Fibroblast of villous mesenchyme (primary cell): ENCODE measurements at regions not wholly inside any gene's neighbourhood (a gene's known extent, or its start where the extent isn't known, plus 50 kb on each side); places are given as distances from the start of the nearest gene placed in this dataset.
A peak's percentile ranks its signal among the peaks of the same experiment; 100 is the strongest.

ENCODE experiments used
- DNase-seq: peaks from one replicate; pipeline ENCODE4 v3.0.0-alpha.2; 2010; ENCODE audit warnings: low read depth
- H3K4me3 ChIP-seq: 2 replicates; pipeline ENCODE4 v1.5.1; 2011; ENCODE audit warnings: low read depth, mild to moderate bottlenecking, low read length
- CTCF ChIP-seq: IDR thresholded peaks from 2 replicates; pipeline ENCODE4 v1.5.1; 2012; ENCODE audit warnings: low read depth, mild to moderate bottlenecking, low read length; ENCODE audit not compliant: insufficient read depth

- TF ChIP-seq CTCF, result no peak
- H3K4me3 ChIP-seq, result no peak overlapping the region
- no peak for DNase-seq
Observed at GRCh38 chr21:25025596-25025995, 581.7 kb downstream of the MRPL39 start.

GRCh38 chr21:25024639-25025038, 582.6 kb downstream of the MRPL39 start:
- no peak overlapping the region for H3K4me3 ChIP-seq
- DNase-seq, result no peak
- no peak for TF ChIP-seq CTCF

- no peak for TF ChIP-seq CTCF
- no peak overlapping the region for H3K4me3 ChIP-seq
- peak; percentile 1 for DNase-seq
Observed at GRCh38 chr21:25005388-25005787, 601.9 kb downstream of the MRPL39 start.

- no peak overlapping the region for H3K4me3 ChIP-seq
- TF ChIP-seq CTCF, result no peak
- DNase-seq, result no peak
Observed at GRCh38 chr21:25002676-25003075, 604.6 kb downstream of the MRPL39 start.

GRCh38 chr21:24995216-24995615, 612.1 kb downstream of the MRPL39 start:
- no peak for DNase-seq
- no peak for TF ChIP-seq CTCF
- no peak overlapping the region for H3K4me3 ChIP-seq

- TF ChIP-seq CTCF, result no peak
- H3K4me3 ChIP-seq, result no peak overlapping the region
- DNase-seq, result no peak
Observed at GRCh38 chr21:24994717-24995116, 612.6 kb downstream of the MRPL39 start.

GRCh38 chr21:24989516-24989915, 617.8 kb downstream of the MRPL39 start:
- no peak for TF ChIP-seq CTCF
- no peak for DNase-seq
- no peak overlapping the region for H3K4me3 ChIP-seq
